K562 (cell line): ENCODE measurements at regions not wholly inside any gene's neighbourhood (a gene's known extent, or its start where the extent isn't known, plus 50 kb on each side); places are given as distances from the start of the nearest gene placed in this dataset.

Experiments
- KLF6 ChIP-seq: fragments of 250-450 bp; sonication (Bioruptor Pico); IDR thresholded peaks from 2 replicates; pipeline ENCODE4 v1.4.0; 2020; ENCODE audit warnings: mild to moderate bottlenecking, moderate library complexity, borderline replicate concordance
- MNT ChIP-seq, 2 experiments: fragments of 450-650 bp; conservative IDR thresholded peaks; 2 replicates each; pipeline ENCODE4 v1.6.1; 2017; ENCODE audit warnings: mild to moderate bottlenecking in 2 of 2, moderate library complexity in 2 of 2
- NRF1 ChIP-seq, 2 experiments: fragments of 450-650 bp; IDR thresholded peaks in 1 of 2; conservative IDR thresholded peaks in 1 of 2; 2 replicates each; pipeline ENCODE4 v1.6.1; 2014; ENCODE audit warnings: mild to moderate bottlenecking in 2 of 2
- TBL1XR1 ChIP-seq, 2 experiments: IDR thresholded peaks; 2 replicates each; pipeline ENCODE4 v1.6.1; 2012; ENCODE audit warnings: improper control_type of control experiment in 2 of 2, low read length in 2 of 2, mild to moderate bottlenecking in 1 of 2
- THRB ChIP-seq: fragments of 450-650 bp; formaldehyde crosslinking; conservative IDR thresholded peaks from 2 replicates; pipeline ENCODE4 v1.4.0; 2022; ENCODE audit warnings: mild to moderate bottlenecking, missing genetic modification characterization
- TRIM25 ChIP-seq: fragments of 450-650 bp; IDR thresholded peaks from 2 replicates; pipeline ENCODE4 v1.7.0; 2016; ENCODE audit warnings: borderline replicate concordance
- ZBTB11 ChIP-seq, 3 experiments: fragments of 200-800 bp in 1 of 3; fragments of 250-450 bp in 1 of 3; fragments of 450-650 bp in 1 of 3; sonication (Bioruptor Pico) in 1 of 3; sonication (Bioruptor generic) in 1 of 3; formaldehyde crosslinking in 1 of 3; IDR thresholded peaks; 2 replicates each; pipeline versions ENCODE4 v1.6.1 to v1.8.0; 2016 to 2022; ENCODE audit warnings: mild to moderate bottlenecking in 2 of 3, missing genetic modification characterization in 2 of 3, missing compliant biosample characterization in 1 of 3, moderate library complexity in 1 of 3
- ZBTB34 ChIP-seq: fragments of 250-450 bp; sonication (Bioruptor Pico); IDR thresholded peaks from 2 replicates; pipeline ENCODE4 v1.8.0; 2021; ENCODE audit warnings: mild to moderate bottlenecking, moderate library complexity
- ZKSCAN8 ChIP-seq: fragments of 200-800 bp; sonication (Bioruptor generic); IDR thresholded peaks from 2 replicates; pipeline ENCODE4 v1.6.1; 2016; ENCODE audit warnings: missing genetic modification characterization, missing compliant biosample characterization

- TF ChIP-seq ZBTB34 (CRISPR knock-in tag) = no peak
- no peak for TF ChIP-seq THRB (CRISPR knock-in tag)
- TF ChIP-seq ZBTB11 (CRISPR knock-in tag; IDR thresholded peaks at IDR 0.05) = no peak
- TF ChIP-seq KLF6 (CRISPR knock-in tag) = no peak
- no peak for TF ChIP-seq MNT (conservative IDR thresholded peaks at IDR 0.05)
- no peak for TF ChIP-seq ZKSCAN8 (CRISPR knock-in tag)
- no peak for TF ChIP-seq NRF1 (conservative IDR thresholded peaks at IDR 0.05 in 1 of 2, IDR thresholded peaks at IDR 0.05 in 1 of 2)
- no peak for TF ChIP-seq TRIM25
- TF ChIP-seq TBL1XR1 (IDR thresholded peaks at IDR 0.05; ENCODE audit: low read length in 2 of 2) = no peak
Measured at GRCh38 chr2:204205082-204205481, 268.5 kb downstream of the ICOS start (continued).
